ENCODE measurements at regions not wholly inside any gene's neighbourhood (a gene's known extent, or its start where the extent isn't known, plus 50 kb on each side); places are given as distances from the start of the nearest gene placed in this dataset.

DNA sequence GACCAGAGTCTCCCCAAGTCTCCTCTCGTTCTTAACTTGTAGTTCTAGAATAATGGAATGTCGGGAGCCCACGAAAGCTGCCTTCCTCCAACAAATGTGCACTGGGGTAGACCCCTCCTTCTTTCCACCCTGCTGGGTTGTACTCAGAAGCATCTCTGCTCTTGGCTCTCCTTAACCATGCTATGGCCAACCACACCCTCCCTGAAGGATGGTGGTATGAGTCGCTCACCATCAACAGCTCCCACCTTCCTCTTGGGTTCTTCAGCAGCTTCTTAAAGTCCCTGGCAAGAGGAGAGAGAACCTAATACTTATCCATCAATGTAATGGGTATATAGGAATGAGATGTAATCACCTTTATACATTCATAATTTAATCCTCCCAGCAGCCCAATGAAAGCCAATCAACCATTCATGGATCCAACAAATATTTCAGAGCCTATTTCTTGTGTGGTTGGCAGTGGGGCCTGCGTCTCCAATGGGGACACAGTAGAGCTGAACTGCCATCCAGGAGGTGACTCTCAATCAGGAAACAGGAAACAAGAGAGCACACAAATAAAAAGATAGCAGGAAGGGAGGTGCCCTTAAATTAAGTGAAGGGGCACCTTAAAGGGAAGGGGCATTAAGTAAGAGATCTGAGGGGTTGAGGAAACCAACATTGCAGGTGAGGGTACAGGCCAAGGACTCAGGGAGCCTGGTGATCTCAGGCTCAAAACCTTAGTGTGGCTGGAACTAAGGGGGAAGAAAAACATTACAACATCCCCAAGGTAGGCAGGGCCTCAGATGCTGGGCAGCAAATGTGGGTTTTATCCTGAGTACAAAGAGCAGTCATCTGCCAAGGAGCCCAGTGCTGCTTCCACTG lies 64.4 kb upstream of the ETS2 start:
- TF ChIP-seq, protein P1, sequence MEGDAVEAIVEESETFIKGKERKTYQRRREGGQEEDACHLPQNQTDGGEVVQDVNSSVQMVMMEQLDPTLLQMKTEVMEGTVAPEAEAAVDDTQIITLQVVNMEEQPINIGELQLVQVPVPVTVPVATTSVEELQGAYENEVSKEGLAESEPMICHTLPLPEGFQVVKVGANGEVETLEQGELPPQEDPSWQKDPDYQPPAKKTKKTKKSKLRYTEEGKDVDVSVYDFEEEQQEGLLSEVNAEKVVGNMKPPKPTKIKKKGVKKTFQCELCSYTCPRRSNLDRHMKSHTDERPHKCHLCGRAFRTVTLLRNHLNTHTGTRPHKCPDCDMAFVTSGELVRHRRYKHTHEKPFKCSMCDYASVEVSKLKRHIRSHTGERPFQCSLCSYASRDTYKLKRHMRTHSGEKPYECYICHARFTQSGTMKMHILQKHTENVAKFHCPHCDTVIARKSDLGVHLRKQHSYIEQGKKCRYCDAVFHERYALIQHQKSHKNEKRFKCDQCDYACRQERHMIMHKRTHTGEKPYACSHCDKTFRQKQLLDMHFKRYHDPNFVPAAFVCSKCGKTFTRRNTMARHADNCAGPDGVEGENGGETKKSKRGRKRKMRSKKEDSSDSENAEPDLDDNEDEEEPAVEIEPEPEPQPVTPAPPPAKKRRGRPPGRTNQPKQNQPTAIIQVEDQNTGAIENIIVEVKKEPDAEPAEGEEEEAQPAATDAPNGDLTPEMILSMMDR (IDR thresholded peaks at IDR 0.05; ENCODE audit: low read depth, low read length, missing control alignments), result no peak
- no peak overlapping the region for H3K4me3 ChIP-seq (ENCODE audit: low read depth, low read length)
- no peak for DNase-seq (ENCODE audit: low read depth)

DNA sequence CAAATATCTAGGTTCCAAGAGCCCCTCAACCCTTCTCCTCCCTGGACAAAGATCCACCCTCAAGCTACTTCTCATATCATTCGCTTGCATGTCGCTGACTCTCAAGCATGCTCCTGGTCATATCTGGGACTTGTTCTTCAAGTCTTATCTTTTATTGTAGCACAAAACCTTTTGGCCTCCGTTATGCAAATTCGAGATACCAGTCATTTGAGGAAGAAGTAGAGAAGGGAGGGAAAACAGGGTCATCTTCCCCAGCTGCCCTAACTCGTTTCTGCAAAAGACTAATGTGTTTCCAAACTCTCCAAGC lies 63.8 kb upstream of the ETS2 start:
- H3K4me3 ChIP-seq (ENCODE audit: low read depth, low read length), result no peak overlapping the region
- no peak for DNase-seq (ENCODE audit: low read depth)
- TF ChIP-seq, protein P1 (IDR thresholded peaks at IDR 0.05; ENCODE audit: low read depth, low read length, missing control alignments), result no peak

DNA sequence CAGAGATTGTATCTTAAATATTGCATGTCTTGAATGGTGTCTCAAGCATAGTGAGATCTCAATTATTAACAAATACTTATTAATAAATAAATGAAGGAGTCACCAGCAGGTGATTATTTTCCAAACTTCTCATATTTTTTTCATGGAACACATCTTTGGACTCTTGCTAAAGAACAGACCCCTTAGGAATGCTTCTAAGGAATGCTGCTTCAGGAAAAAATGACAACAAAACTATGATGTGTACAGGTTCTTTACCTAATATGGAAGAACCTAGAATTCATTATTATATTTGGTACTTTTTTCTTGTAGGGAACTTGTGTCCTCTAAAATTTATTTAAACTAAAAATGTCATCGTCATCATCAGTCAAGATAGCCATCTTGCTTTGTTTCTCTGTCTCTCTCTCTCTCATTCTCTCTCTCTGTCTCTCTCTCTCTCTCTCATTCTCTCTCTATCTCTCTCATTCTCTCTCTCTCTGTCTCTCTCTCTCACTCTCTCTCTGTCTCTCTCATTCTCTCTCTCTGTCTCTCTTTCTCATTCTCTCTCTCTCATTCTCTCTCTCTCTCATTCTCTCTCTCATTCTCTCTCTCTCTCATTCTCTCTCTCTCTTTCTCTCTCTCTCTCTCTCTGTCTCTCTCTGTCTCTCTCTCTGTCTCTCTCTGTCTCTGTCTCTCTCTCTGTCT lies 63.0 kb upstream of the ETS2 start:
- no peak overlapping the region for H3K4me3 ChIP-seq (ENCODE audit: low read depth, low read length)
- TF ChIP-seq, protein P1 (IDR thresholded peaks at IDR 0.05; ENCODE audit: low read depth, low read length, missing control alignments), result no peak
- DNase-seq (ENCODE audit: low read depth), result no peak

DNA sequence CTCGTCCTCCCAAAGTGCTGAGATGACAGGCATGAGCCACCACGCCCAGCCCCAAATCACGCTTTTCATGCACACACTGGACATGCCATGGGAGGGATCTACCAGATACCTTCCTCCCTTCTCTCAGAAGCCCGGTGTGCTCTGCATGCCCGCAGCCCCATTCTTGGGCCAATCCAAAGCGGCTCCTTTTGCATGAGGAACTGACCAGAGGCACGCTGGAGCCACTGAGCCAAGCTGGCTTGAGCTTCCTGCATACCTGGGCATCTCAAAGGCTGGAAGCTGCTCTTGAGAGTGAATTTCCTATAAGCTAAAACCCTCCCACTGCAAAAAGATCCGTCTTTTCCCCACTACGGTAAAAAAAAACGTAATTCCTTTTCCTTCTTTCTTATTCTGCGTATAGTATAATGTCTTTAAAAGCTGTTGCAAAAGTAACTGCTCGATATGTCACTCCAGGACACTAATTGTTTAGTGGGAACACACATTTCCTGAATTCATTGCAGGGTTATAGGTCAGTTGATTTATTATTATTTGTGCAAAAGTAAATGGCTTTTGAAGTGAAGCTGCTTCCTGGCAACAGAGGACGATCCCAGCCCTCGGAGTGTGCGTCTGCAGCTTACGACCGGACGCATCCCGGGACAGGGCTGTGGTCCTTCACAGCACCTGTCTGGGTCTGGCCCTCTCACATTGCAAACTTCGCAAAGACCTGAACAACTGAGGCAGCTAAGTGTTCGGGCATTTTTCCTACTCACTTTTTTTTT lies 61.8 kb upstream of the ETS2 start:
- no peak for DNase-seq (ENCODE audit: low read depth)
- TF ChIP-seq, protein P1 (IDR thresholded peaks at IDR 0.05; ENCODE audit: low read depth, low read length, missing control alignments), result no peak
- H3K4me3 ChIP-seq (ENCODE audit: low read depth, low read length), result no peak overlapping the region

DNA sequence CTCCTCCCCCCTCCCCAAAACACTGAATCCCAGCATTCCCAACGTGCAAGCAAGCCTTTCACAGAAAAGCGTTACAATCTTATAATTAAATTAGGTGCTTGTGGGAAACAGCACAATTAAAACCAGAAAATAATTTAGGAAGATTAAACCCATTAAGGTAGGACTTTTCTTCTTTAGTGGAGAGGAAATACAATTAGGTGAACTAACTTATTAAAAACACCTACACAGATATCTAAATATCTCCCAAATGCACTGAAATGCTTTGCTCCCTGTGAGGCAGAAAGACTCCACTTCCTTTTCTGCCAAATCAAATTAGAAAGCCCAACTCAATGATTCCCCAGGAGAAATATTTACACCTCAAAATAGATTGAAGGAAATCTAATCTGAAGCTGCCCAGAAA lies 60.9 kb upstream of the ETS2 start:
- no peak for DNase-seq (ENCODE audit: low read depth)
- no peak overlapping the region for H3K4me3 ChIP-seq (ENCODE audit: low read depth, low read length)
- TF ChIP-seq, protein P1 (IDR thresholded peaks at IDR 0.05; ENCODE audit: low read depth, low read length, missing control alignments), result no peak

DNA sequence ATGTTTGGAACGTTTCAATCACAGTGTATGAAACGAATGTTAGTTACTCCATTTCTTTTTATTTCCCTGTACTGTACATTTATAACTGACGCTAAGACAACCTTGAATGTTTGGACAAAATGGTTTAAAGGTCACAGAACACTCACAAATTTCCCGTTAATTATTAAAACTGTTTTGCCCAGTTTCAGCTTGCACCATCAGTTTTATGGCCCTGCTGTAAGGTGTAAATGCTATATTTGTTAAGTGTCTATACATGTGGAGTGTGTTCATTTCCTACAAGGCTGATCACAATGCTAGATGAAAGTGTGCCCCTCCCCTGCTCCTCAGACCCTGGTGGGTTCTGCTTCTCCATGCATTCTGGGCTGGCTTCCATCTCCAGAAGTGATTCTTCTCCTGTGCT lies 57.9 kb upstream of the ETS2 start:
- TF ChIP-seq, protein P1 (IDR thresholded peaks at IDR 0.05; ENCODE audit: low read depth, low read length, missing control alignments), result no peak
- no peak overlapping the region for H3K4me3 ChIP-seq (ENCODE audit: low read depth, low read length)
- DNase-seq (ENCODE audit: low read depth), result no peak
